HepG2 (cell line): ENCODE measurements at regions not wholly inside any gene's neighbourhood (a gene's known extent, or its start where the extent isn't known, plus 50 kb on each side); places are given as distances from the start of the nearest gene placed in this dataset.

ENCODE experiments used
- BCL3 ChIP-seq: sonication (generic); formaldehyde crosslinking; IDR thresholded peaks from 2 replicates; pipeline ENCODE4 v1.5.1; 2020; ENCODE audit warnings: mild to moderate bottlenecking, missing genetic modification reagents, moderate library complexity
- MATR3 ChIP-seq: sonication (generic); formaldehyde crosslinking; IDR thresholded peaks from 2 replicates; pipeline ENCODE4 v1.4.0; 2020; ENCODE audit warnings: missing genetic modification reagents
- REXO4 ChIP-seq: sonication (generic); formaldehyde crosslinking; IDR thresholded peaks from 2 replicates; pipeline ENCODE4 v1.8.0; 2022; ENCODE audit warnings: missing genetic modification reagents, mild to moderate bottlenecking, borderline replicate concordance
- RORA ChIP-seq: sonication (generic); formaldehyde crosslinking; IDR thresholded peaks from 2 replicates; pipeline ENCODE4 v1.5.0; 2020; ENCODE audit warnings: mild to moderate bottlenecking, missing genetic modification reagents, moderate library complexity
- RXRA ChIP-seq: sonication (generic); formaldehyde crosslinking; IDR thresholded peaks from 2 replicates; pipeline ENCODE4 v1.5.1; 2020; ENCODE audit warnings: missing genetic modification reagents
- SNAI1 ChIP-seq: sonication (generic); formaldehyde crosslinking; IDR thresholded peaks from 2 replicates; pipeline ENCODE4 v1.5.0; 2020; ENCODE audit warnings: mild to moderate bottlenecking, missing genetic modification reagents, borderline replicate concordance
- THAP8 ChIP-seq: sonication (generic); formaldehyde crosslinking; IDR thresholded peaks from 2 replicates; pipeline ENCODE4 v1.5.1; 2020; ENCODE audit warnings: missing genetic modification reagents, mild to moderate bottlenecking, borderline replicate concordance
- ZC3H13 ChIP-seq: sonication (generic); formaldehyde crosslinking; IDR thresholded peaks from 2 replicates; pipeline ENCODE4 v1.8.1; 2023; ENCODE audit warnings: mild to moderate bottlenecking, missing genetic modification reagents, moderate library complexity
- ZNF207 ChIP-seq: fragments of 450-650 bp; IDR thresholded peaks from 2 replicates; pipeline ENCODE4 v1.6.1; 2016; ENCODE audit warnings: antibody characterized with exemption, borderline replicate concordance
- ZNF225 ChIP-seq: sonication (generic); formaldehyde crosslinking; IDR thresholded peaks from 2 replicates; pipeline ENCODE4 v1.4.0; 2020; ENCODE audit warnings: mild to moderate bottlenecking, missing genetic modification reagents
- ZNF282 ChIP-seq: fragments of 450-650 bp; IDR thresholded peaks from 2 replicates; pipeline ENCODE4 v1.6.1; 2018; ENCODE audit not compliant: partially characterized antibody
- ZNF318 ChIP-seq: sonication (generic); formaldehyde crosslinking; IDR thresholded peaks from 2 replicates; pipeline ENCODE4 v1.4.0; 2020; ENCODE audit warnings: mild to moderate bottlenecking, missing genetic modification reagents
- ZNF510 ChIP-seq: sonication (generic); formaldehyde crosslinking; IDR thresholded peaks from 2 replicates; pipeline ENCODE4 v1.4.0; 2020; ENCODE audit warnings: low read depth, mild to moderate bottlenecking, missing genetic modification reagents
- ZNF543 ChIP-seq: sonication (generic); formaldehyde crosslinking; IDR thresholded peaks from 2 replicates; pipeline ENCODE4 v1.4.0; 2020; ENCODE audit warnings: mild to moderate bottlenecking, missing genetic modification reagents
- ZNF652 ChIP-seq: IDR thresholded peaks from 2 replicates; pipeline ENCODE4 v1.6.1; 2016; ENCODE audit warnings: low read depth, borderline replicate concordance

- no peak for TF ChIP-seq ZNF318 (CRISPR knock-in tag)
- no peak for TF ChIP-seq ZNF543 (CRISPR knock-in tag)
- TF ChIP-seq ZNF652 (CRISPR knock-in tag) = no peak
- no peak for TF ChIP-seq ZNF225 (CRISPR knock-in tag)
- no peak for TF ChIP-seq BCL3 (CRISPR knock-in tag)
- no peak for TF ChIP-seq RXRA
- TF ChIP-seq SNAI1 = no peak
- TF ChIP-seq RORA (CRISPR knock-in tag) = no peak
- TF ChIP-seq REXO4 = no peak
- no peak for TF ChIP-seq ZNF510
- no peak for TF ChIP-seq ZNF282
- TF ChIP-seq ZC3H13 = no peak
- no peak for TF ChIP-seq ZNF207
- no peak for TF ChIP-seq THAP8 (CRISPR knock-in tag)
- no peak for TF ChIP-seq MATR3 (CRISPR knock-in tag)
These were observed 168.9 kb downstream of the MIAT start (continued) for GRCh38 chr22:26825960-26826935.
